ENCODE measurements at regions not wholly inside any gene's neighbourhood (a gene's known extent, or its start where the extent isn't known, plus 50 kb on each side); places are given as distances from the start of the nearest gene placed in this dataset.
"Not testable (repeated sequence)": the region's sequence is repeated elsewhere in the genome, so short reads cannot be mapped to it uniquely, and the experiment has no call there.

DNA sequence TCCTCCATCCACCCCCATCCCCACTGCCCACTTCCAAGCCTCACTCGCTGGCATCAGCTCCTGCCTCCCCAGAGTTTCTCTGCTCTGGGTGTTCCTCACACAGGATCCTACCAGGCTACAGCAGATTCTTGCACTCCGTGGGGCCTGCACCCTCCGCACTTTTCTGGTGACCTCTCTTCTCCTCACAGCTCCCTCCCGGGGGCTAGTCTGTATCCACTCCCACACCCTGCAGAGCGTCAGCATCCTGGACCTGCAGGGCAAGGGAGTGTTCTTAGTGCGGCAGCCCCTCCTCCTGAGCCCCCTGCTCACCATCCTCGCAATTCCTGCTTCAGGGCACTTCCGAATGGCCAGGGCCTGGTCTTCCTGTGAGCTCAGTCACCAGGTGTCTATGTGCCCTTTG is 224.2 kb downstream of the DLL1 start:
- Histone ChIP-seq H3K9me3 (ENCODE audit: control insufficient read depth, low read length) (no peaks in the 10 kb centered on the region), H3K27ac (ENCODE audit: low read length) (no peak overlapping the region), H3K27me3 (ENCODE audit: control insufficient read depth, insufficient read depth) (no peaks in the 10 kb centered on the region), H3K4me3 (ENCODE audit: low read length) (no peak overlapping the region), H3K4me1 (ENCODE audit: control insufficient read depth, insufficient read depth, low read length) (no peaks in the 10 kb centered on the region)
- WGBS: 67% methylated on average over 8 of the region's 8 CpGs
- intact Hi-C loops (cut with DNase I): no loop called here
- ATAC-seq (no peak), DNase-seq (no peak)

DNA sequence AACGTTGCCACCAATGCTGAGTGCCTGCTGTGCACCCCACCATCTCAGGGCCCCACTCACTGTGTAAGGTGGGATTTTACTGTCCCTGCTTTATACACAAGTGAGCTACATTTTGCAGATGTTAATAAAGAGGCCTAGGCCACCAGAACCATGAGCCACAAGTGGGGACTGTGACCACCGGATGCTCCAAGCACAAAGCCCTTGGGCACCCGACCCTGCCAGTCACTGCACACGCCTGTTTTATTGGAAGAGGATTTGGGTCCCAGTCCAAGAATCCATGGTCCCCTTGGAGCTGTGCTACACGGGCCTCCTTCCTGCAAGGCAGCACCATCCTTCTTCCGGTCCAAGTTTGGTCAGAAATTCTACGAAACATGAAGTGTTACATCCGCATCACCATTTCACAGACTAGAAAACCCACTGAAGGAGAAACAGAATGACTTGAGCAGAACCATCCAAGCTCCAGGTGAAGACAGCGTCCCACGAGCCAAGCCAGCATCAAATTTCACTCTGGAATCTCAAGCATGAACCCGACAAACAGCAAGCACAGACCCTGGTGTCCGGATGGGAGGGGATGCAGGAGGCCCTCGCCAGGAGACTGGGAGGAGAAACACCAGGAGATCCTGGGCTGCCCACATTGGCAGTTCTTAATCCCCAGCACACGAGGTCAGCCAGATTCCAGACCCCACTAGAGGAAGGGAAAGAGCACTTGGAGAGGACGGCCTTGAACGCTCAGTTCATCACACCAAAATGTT is 226.9 kb downstream of the DLL1 start:
- Histone ChIP-seq H3K27ac (ENCODE audit: low read length) (no peak overlapping the region), H3K9me3 (ENCODE audit: control insufficient read depth, low read length) (no peaks in the 10 kb centered on the region), H3K4me1 (ENCODE audit: control insufficient read depth, insufficient read depth, low read length) (no peaks in the 10 kb centered on the region), H3K4me3 (ENCODE audit: low read length) (no peak overlapping the region), H3K27me3 (ENCODE audit: control insufficient read depth, insufficient read depth) (no peaks in the 10 kb centered on the region)
- no peak for ATAC-seq
- no peak for DNase-seq
- intact Hi-C loops (cut with DNase I): no loop called here
- 59% methylated on average over 16 of the region's 16 CpGs for WGBS

DNA sequence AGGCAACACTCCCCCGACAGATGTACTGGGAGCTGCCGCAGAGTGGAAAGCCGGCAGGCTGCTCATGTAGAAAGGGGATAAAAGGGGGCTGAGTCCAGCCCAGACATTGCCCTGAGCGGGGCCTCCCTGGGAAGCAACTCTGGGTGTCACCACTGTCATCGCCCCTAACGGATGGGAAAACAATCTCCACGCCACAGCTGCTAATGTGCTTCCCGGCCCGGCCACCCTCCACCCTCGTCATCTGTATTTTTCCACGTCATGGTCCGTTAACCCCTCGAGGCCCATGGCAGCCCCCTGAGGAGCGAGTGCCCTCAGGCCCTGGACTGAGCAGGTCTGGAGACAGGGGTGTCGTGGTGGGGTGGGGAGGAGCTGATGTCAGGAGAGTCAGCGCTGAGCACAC is 227.4 kb downstream of the DLL1 start:
- Histone ChIP-seq H3K9me3 (ENCODE audit: control insufficient read depth, low read length) (no peaks in the 10 kb centered on the region), H3K4me3 (ENCODE audit: low read length) (no peak overlapping the region), H3K4me1 (ENCODE audit: control insufficient read depth, insufficient read depth, low read length) (no peaks in the 10 kb centered on the region), H3K27ac (ENCODE audit: low read length) (no peak overlapping the region), H3K27me3 (ENCODE audit: control insufficient read depth, insufficient read depth) (no peaks in the 10 kb centered on the region)
- intact Hi-C loops (cut with DNase I): no loop called here
- no peak for DNase-seq
- WGBS: 57% methylated on average over 16 of the region's 16 CpGs
- peak in 1 of 2 donors; percentile 25 for ATAC-seq

DNA sequence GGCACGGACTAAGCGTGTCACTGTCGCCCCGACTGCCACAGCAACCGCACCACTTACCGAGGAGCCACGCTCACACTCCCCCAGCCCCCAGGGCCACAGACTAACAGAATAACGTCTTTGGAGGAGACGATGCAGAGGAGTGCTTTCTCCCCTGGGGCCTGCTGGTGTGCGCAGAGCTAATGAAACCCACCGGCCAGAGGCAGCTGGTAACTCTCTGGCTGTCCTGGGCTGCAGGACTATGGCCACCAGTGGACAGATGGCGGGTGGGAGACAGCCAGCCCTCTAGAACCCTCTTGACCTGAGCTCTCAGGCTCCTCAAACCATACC is 228.0 kb downstream of the DLL1 start:
- ATAC-seq (peak in 1 of 2 donors; percentile 11), DNase-seq (no peak)
- H3K9me3 ChIP-seq (ENCODE audit: control insufficient read depth, low read length): no peaks in the 10 kb centered on the region
- no peaks in the 10 kb centered on the region for H3K27me3 ChIP-seq (ENCODE audit: control insufficient read depth, insufficient read depth)
- 87% methylated on average over 12 of the region's 12 CpGs for WGBS
- intact Hi-C loops (cut with DNase I): no loop called here
- no peak overlapping the region for H3K4me3 ChIP-seq (ENCODE audit: low read length)
- H3K4me1 ChIP-seq (ENCODE audit: control insufficient read depth, insufficient read depth, low read length): no peaks in the 10 kb centered on the region
- no peak overlapping the region for H3K27ac ChIP-seq (ENCODE audit: low read length)

DNA sequence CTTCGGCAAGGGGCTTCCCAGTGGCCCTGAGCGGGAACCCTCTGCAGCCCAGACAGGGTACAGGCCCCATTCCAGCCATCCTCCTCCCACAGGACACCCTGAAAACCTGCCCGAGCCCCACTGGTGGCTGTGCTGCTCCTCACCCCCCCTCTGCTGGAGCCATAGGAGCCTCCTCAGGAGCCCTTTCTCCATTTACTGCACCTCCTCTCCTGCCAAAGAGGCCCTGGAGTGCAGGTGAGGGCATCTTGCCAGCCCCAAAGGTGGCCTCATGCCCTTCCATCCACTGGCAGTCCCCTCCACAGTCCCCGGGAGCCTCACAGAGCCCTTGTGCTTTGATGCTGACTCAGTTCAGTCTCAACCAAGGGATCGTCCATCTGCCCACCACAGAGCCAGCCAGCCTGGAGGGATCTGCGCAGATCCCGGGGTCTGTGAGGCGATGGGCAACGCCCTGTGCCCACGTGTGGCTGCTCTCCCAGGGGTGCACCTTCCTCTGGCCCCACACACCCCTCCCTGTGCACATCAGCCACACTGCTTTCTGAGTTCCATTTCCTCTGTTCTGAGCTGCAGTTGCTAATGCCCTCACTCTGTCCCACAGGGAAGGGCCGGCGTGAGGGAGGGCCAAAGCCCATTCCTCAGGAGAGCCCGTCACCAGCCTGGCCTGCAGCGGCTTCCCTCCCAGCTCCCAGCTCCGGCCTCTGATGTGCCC is 228.5 kb downstream of the DLL1 start:
- intact Hi-C loops (cut with DNase I): no loop called here
- WGBS: 87% methylated on average over 15 of the region's 15 CpGs
- no peak overlapping the region for H3K27ac ChIP-seq (ENCODE audit: low read length)
- no peaks in the 10 kb centered on the region for H3K9me3 ChIP-seq (ENCODE audit: control insufficient read depth, low read length)
- H3K27me3 ChIP-seq (ENCODE audit: control insufficient read depth, insufficient read depth): no peaks in the 10 kb centered on the region
- DNase-seq: no peak
- peak; percentile 16 to 32 for ATAC-seq
- H3K4me3 ChIP-seq (ENCODE audit: low read length): no peak overlapping the region
- H3K4me1 ChIP-seq (ENCODE audit: control insufficient read depth, insufficient read depth, low read length): no peaks in the 10 kb centered on the region

DNA sequence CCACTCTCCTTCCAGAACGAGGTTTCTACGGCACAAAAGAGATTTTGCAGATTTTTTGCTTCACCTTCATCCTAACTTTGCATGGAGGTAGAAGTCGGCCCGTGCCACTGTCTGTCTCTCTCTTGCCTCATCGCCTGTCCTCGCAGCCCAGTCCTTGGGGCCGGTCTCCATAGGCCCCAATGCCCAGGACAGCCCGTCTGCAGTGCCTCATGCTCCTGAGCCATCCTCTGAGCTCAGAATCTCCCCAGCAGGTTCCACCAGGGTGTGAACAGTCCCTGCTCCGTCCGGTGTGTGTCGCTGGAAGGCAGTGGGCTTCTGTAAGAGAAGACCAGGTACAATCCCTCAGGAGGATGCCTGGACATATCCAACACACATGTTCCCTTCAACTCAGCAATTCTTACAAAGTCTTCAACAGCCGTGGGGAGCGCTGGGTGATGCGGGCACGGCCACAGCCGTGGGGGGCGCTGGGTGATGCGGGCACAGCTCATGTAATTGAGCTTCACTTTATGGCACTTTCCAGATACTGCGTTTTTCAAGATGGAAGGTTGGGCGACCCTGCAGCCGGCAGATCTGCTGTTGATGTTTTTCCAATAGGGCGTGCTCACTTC is 231.9 kb downstream of the DLL1 start:
- H3K27ac ChIP-seq (ENCODE audit: low read length): no peak overlapping the region
- intact Hi-C loops (cut with DNase I): no loop called here
- no peaks in the 10 kb centered on the region for H3K4me1 ChIP-seq (ENCODE audit: control insufficient read depth, insufficient read depth, low read length)
- ATAC-seq: no peak
- no peak overlapping the region for H3K4me3 ChIP-seq (ENCODE audit: low read length)
- no peak for DNase-seq
- no peaks in the 10 kb centered on the region for H3K9me3 ChIP-seq (ENCODE audit: control insufficient read depth, low read length)
- WGBS: 93% methylated on average over 22 of the region's 22 CpGs
- no peaks in the 10 kb centered on the region for H3K27me3 ChIP-seq (ENCODE audit: control insufficient read depth, insufficient read depth)

DNA sequence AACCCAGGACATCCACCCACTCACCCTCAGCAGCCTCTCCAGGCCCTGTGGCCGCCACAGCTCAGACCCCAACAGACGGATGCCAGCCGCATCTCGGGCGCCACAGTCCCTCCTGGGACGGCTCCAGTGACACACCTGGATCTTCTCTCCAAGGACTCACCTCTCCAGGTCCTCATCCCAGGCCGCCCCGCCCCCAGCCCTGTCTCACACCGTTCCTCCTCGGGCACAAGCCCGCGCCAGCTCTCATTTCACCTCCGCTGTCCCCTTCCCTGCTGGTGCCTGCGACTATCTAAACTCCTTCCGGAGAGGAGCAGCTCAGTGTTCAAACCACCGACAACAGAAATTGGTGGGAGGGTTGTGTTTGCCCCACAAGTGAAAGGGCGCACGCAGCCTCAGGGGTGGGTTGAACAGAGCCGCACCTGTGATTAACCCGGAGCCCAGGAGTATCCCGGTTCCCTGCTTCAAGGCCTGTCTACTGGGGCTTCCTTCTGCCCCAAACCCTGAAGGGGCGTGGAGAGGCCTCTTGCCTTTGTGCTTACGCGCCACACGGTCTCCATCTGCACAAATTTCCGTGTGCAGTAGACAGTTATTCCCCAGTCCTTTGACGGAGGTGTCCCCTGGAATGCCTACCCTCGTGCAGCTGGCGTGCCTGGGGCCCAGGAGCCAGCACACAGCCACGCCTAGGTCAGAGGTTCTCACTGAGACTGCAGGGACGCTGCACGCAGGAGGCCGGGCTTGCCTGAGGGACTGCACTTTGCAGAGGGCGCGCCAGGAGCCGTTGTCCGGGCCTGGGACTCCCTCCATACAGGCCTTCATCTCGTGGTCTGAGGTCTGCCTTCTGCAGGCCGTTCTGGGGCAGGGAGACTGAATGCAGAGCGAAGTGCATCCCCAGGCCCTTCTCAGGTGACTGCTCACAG is 232.7 kb downstream of the DLL1 start:
- H3K4me1 ChIP-seq (ENCODE audit: control insufficient read depth, insufficient read depth, low read length): no peaks in the 10 kb centered on the region
- H3K27me3 ChIP-seq (ENCODE audit: control insufficient read depth, insufficient read depth): no peaks in the 10 kb centered on the region
- intact Hi-C loops (cut with DNase I): no loop called here
- H3K4me3 ChIP-seq (ENCODE audit: low read length): no peak overlapping the region
- DNase-seq (no peak), ATAC-seq (no peak)
- no peaks in the 10 kb centered on the region for H3K9me3 ChIP-seq (ENCODE audit: control insufficient read depth, low read length)
- 88% methylated on average over 40 of the region's 40 CpGs for WGBS
- no peak overlapping the region for H3K27ac ChIP-seq (ENCODE audit: low read length)

DNA sequence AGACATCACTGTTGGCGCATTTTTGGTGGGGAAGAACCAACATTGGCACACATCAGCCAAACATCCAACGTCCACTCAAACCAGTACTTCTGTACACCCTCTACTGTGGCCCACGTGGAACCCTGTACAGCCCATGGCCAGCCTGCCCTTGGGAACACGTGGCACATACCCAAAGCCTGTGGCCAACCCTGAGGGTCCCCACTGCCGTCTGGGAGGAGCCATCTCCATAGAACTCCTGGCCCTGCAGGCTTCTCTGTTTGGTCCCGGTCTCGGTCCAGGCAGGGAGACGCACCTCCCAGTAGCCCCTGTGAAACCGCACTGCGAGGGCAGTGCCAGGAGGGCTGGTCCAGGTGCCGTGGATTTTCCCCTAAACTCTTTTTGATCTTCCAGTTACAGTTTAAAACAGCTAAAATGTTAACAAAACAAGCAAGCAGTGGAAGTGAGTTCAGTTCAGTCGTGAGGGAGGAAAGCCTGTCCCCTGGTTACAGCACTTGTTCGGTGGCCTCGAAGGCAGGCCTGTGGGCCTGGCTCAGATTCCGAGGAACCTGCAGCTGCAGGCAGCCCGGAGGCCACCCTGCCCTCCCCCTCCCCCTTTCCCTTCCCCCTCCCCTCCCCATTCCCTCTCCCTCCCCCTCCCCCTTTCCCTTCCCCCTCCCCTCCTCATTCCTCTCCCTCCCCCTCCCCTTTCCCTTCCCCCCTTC is 233.7 kb downstream of the DLL1 start:
- no peaks in the 10 kb centered on the region for H3K27me3 ChIP-seq (ENCODE audit: control insufficient read depth, insufficient read depth)
- H3K9me3 ChIP-seq (ENCODE audit: control insufficient read depth, low read length): no peaks in the 10 kb centered on the region
- intact Hi-C loops (cut with DNase I): no loop called here
- H3K27ac ChIP-seq (ENCODE audit: low read length): no peak overlapping the region
- H3K4me1 ChIP-seq (ENCODE audit: control insufficient read depth, insufficient read depth, low read length): no peaks in the 10 kb centered on the region
- no peak for DNase-seq
- H3K4me3 ChIP-seq (ENCODE audit: low read length): no peak overlapping the region
- 84% methylated on average over 16 of the region's 16 CpGs for WGBS
- no peak for ATAC-seq

DNA sequence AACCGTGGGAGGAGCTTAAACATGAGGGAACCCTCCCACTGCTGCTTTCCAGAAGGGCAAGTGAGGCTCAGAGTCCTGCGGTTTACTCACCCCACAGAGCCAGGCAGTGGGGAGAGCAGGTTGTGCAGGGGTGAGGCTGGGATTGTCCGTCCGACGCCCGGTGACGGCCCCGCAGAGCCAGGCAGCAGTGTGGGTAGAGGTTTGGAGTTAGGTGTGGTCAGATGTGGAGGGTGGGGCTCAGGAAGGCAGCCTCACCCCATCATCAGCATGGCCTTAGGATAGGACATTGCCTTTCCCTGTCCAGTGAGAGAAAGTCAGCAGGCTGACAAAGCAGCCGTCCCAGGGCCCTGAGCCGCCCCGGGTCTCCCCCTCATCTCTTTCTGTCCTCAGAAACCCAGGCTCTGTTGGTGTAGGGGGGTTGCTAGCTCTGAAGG is 234.6 kb downstream of the DLL1 start:
- ATAC-seq: peak in 1 of 2 donors; percentile 13
- WGBS: 87% methylated on average over 11 of the region's 11 CpGs
- Histone ChIP-seq H3K9me3 (ENCODE audit: control insufficient read depth, low read length) (no peaks in the 10 kb centered on the region), H3K4me3 (ENCODE audit: low read length) (no peak overlapping the region), H3K27ac (ENCODE audit: low read length) (no peak overlapping the region), H3K4me1 (ENCODE audit: control insufficient read depth, insufficient read depth, low read length) (no peaks in the 10 kb centered on the region), H3K27me3 (ENCODE audit: control insufficient read depth, insufficient read depth) (no peaks in the 10 kb centered on the region)
- no peak for DNase-seq
- intact Hi-C loops (cut with DNase I): no loop called here

DNA sequence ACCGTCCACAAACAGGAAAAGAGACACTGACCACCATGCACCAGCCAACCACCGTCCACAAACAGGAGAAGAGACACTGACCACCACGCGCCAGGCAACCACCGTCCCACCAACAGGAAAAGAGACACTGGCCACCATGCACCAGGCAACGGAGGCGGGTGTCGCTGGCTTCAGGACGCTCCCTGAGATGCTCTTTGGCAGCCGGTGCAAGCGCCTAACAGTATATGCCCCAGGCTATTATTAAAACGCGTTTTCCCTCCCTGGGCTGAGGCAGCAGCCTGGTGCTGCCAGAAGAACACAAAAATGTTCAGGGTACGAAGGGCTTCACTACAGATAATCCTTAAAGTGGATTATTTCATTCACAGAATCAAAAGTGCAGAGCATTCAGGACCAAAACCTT is 235.1 kb downstream of the DLL1 start:
- H3K4me3 ChIP-seq (ENCODE audit: low read length); H3K9me3 ChIP-seq (ENCODE audit: control insufficient read depth, low read length); H3K27ac ChIP-seq (ENCODE audit: low read length); intact Hi-C loops (cut with DNase I); DNase-seq; H3K4me1 ChIP-seq (ENCODE audit: control insufficient read depth, insufficient read depth, low read length); ATAC-seq; H3K27me3 ChIP-seq (ENCODE audit: control insufficient read depth, insufficient read depth): not testable (repeated sequence)
- WGBS: 94% methylated on average over 13 of the region's 14 CpGs

All from right cardiac atrium (tissue), 5 donors.